ENCODE measurements at regions not wholly inside any gene's neighbourhood (a gene's known extent, or its start where the extent isn't known, plus 50 kb on each side); places are given as distances from the start of the nearest gene placed in this dataset.
A peak's percentile ranks its signal among the peaks of the same experiment; 100 is the strongest.

GRCh38 chr1:168987330-168987729 is 119.2 kb upstream of the ATP1B1 start:
- intact Hi-C loops (cut with micrococcal nuclease) = no loop called here
- CTCF ChIA-PET = no interaction called here
- H3K9me3 Mint-ChIP-seq = peaks cover 0 to 4% (median 0%) of the 10 kb centered on the region in 11 donors
- no peak overlapping the region for H3K4me3 Mint-ChIP-seq
- ATAC-seq = no peak
- H3K4me3 ChIP-seq (ENCODE audit: low read length) = no peak overlapping the region
- H3K27ac Mint-ChIP-seq = no peak overlapping the region
- no peak for DNase-seq
- peaks cover 3 to 13% (median 5%) of the 10 kb centered on the region in 5 donors for H3K27me3 Mint-ChIP-seq
- no peaks in the 10 kb centered on the region for H3K36me3 ChIP-seq (ENCODE audit: control insufficient read depth in 2 of 3, insufficient read depth in 3 of 3, low read length in 3 of 3)
- peaks cover 0 to 3% (median 0%) of the 10 kb centered on the region in 5 donors for H3K36me3 Mint-ChIP-seq
- H3K4me1 Mint-ChIP-seq = peaks cover 4 to 13% (median 9%) of the 10 kb centered on the region in 7 donors
- H3K9me3 ChIP-seq (ENCODE audit: control insufficient read depth in 2 of 3, low read length in 3 of 3) = no peaks in the 10 kb centered on the region
- POLR2A ChIA-PET = no interaction called here
- no peaks in the 10 kb centered on the region for H3K4me1 ChIP-seq (ENCODE audit: control insufficient read depth in 2 of 2, insufficient read depth in 2 of 2, low read length in 2 of 2)
- H3K27ac ChIP-seq (ENCODE audit: low read depth, low read length) = no peak overlapping the region
- H3K27me3 ChIP-seq (ENCODE audit: control insufficient read depth in 2 of 2, insufficient read depth in 2 of 2, low read length in 2 of 2) = no peaks in the 10 kb centered on the region

- DNase-seq (no peak), ATAC-seq (no peak)
- CTCF ChIA-PET = no interaction called here
- Histone ChIP-seq H3K9me3 (ENCODE audit: control insufficient read depth in 2 of 3, low read length in 3 of 3) (no peaks in the 10 kb centered on the region), H3K36me3 (ENCODE audit: control insufficient read depth in 2 of 3, insufficient read depth in 3 of 3, low read length in 3 of 3) (no peaks in the 10 kb centered on the region), H3K4me3 (ENCODE audit: low read length) (no peak overlapping the region), H3K27me3 (ENCODE audit: control insufficient read depth in 2 of 2, insufficient read depth in 2 of 2, low read length in 2 of 2) (no peaks in the 10 kb centered on the region), H3K27ac (ENCODE audit: low read depth, low read length) (no peak overlapping the region), H3K4me1 (ENCODE audit: control insufficient read depth in 2 of 2, insufficient read depth in 2 of 2, low read length in 2 of 2) (no peaks in the 10 kb centered on the region)
- POLR2A ChIA-PET = no interaction called here
- peaks cover 0 to 3% (median 0%) of the 10 kb centered on the region in 5 donors for H3K36me3 Mint-ChIP-seq
- peaks cover 0 to 4% (median 0%) of the 10 kb centered on the region in 11 donors for H3K9me3 Mint-ChIP-seq
- peaks cover 3 to 13% (median 5%) of the 10 kb centered on the region in 5 donors for H3K27me3 Mint-ChIP-seq
- intact Hi-C loops (cut with micrococcal nuclease) = no loop called here
- H3K4me3 Mint-ChIP-seq = no peak overlapping the region
- peaks cover 5 to 13% (median 9%) of the 10 kb centered on the region in 7 donors for H3K4me1 Mint-ChIP-seq
- H3K27ac Mint-ChIP-seq = no peak overlapping the region
Measured at GRCh38 chr1:168987923-168988322, 118.6 kb upstream of the ATP1B1 start.

- Mint-ChIP-seq H3K4me3 (no peak overlapping the region), H3K4me1 (peaks cover 5 to 13% (median 9%) of the 10 kb centered on the region in 7 donors), H3K36me3 (peaks cover 0 to 8% (median 0%) of the 10 kb centered on the region in 5 donors), H3K9me3 (peaks cover 0 to 4% (median 0%) of the 10 kb centered on the region in 11 donors), H3K27ac (no peak overlapping the region), H3K27me3 (peaks cover 3 to 13% (median 5%) of the 10 kb centered on the region in 5 donors)
- H3K36me3 ChIP-seq (ENCODE audit: control insufficient read depth in 2 of 3, insufficient read depth in 3 of 3, low read length in 3 of 3) = no peaks in the 10 kb centered on the region
- H3K27ac ChIP-seq (ENCODE audit: low read depth, low read length) = no peak overlapping the region
- no peaks in the 10 kb centered on the region for H3K4me1 ChIP-seq (ENCODE audit: control insufficient read depth in 2 of 2, insufficient read depth in 2 of 2, low read length in 2 of 2)
- no peak overlapping the region for H3K4me3 ChIP-seq (ENCODE audit: low read length)
- DNase-seq (no peak), ATAC-seq (no peak)
- ChIA-PET CTCF (no interaction called here), POLR2A (no interaction called here)
- H3K27me3 ChIP-seq (ENCODE audit: control insufficient read depth in 2 of 2, insufficient read depth in 2 of 2, low read length in 2 of 2) = no peaks in the 10 kb centered on the region
- no peaks in the 10 kb centered on the region for H3K9me3 ChIP-seq (ENCODE audit: control insufficient read depth in 2 of 3, low read length in 3 of 3)
- intact Hi-C loops (cut with micrococcal nuclease) = no loop called here
Measured at GRCh38 chr1:168989985-168990384, 116.5 kb upstream of the ATP1B1 start.

- Mint-ChIP-seq H3K36me3 (peaks cover 0 to 8% (median 0%) of the 10 kb centered on the region in 5 donors), H3K9me3 (peaks cover 0 to 4% (median 0%) of the 10 kb centered on the region in 11 donors), H3K4me3 (peak overlapping the region in 1 of 10 donors; percentile 12), H3K27ac (peak overlapping the region in 3 of 9 donors; percentile 36 to 48 (median 47)), H3K4me1 (peaks cover 5 to 13% (median 9%) of the 10 kb centered on the region in 7 donors), H3K27me3 (peaks cover 5 to 13% (median 5%) of the 10 kb centered on the region in 5 donors)
- Histone ChIP-seq H3K4me3 (ENCODE audit: low read length) (no peak overlapping the region), H3K4me1 (ENCODE audit: control insufficient read depth in 2 of 2, insufficient read depth in 2 of 2, low read length in 2 of 2) (no peaks in the 10 kb centered on the region), H3K36me3 (ENCODE audit: control insufficient read depth in 2 of 3, insufficient read depth in 3 of 3, low read length in 3 of 3) (no peaks in the 10 kb centered on the region), H3K9me3 (ENCODE audit: control insufficient read depth in 2 of 3, low read length in 3 of 3) (no peaks in the 10 kb centered on the region), H3K27ac (ENCODE audit: low read depth, low read length) (no peak overlapping the region), H3K27me3 (ENCODE audit: control insufficient read depth in 2 of 2, insufficient read depth in 2 of 2, low read length in 2 of 2) (no peaks in the 10 kb centered on the region)
- intact Hi-C loops (cut with micrococcal nuclease) = no loop called here
- POLR2A ChIA-PET = no interaction called here
- DNase-seq (peak in 1 of 9 donors; percentile 2), ATAC-seq (peak; percentile 16)
- CTCF ChIA-PET = no interaction called here
Measured at GRCh38 chr1:168991667-168992475, 114.6 kb upstream of the ATP1B1 start.

- Histone ChIP-seq H3K9me3 (ENCODE audit: control insufficient read depth in 2 of 3, low read length in 3 of 3) (no peaks in the 10 kb centered on the region), H3K4me3 (ENCODE audit: low read length) (no peak overlapping the region), H3K36me3 (ENCODE audit: control insufficient read depth in 2 of 3, insufficient read depth in 3 of 3, low read length in 3 of 3) (no peaks in the 10 kb centered on the region), H3K27me3 (ENCODE audit: control insufficient read depth in 2 of 2, insufficient read depth in 2 of 2, low read length in 2 of 2) (no peaks in the 10 kb centered on the region), H3K27ac (ENCODE audit: low read depth, low read length) (no peak overlapping the region), H3K4me1 (ENCODE audit: control insufficient read depth in 2 of 2, insufficient read depth in 2 of 2, low read length in 2 of 2) (no peaks in the 10 kb centered on the region)
- intact Hi-C loops (cut with micrococcal nuclease) = no loop called here
- DNase-seq = no peak
- H3K9me3 Mint-ChIP-seq = peaks cover 0 to 4% (median 0%) of the 10 kb centered on the region in 11 donors
- H3K36me3 Mint-ChIP-seq = peaks cover 0 to 2% (median 0%) of the 10 kb centered on the region in 5 donors
- H3K27me3 Mint-ChIP-seq = peaks cover 0 to 4% (median 0%) of the 10 kb centered on the region in 5 donors
- no peak overlapping the region for H3K4me3 Mint-ChIP-seq
- H3K4me1 Mint-ChIP-seq = peaks cover 0 to 3% (median 0%) of the 10 kb centered on the region in 7 donors
- CTCF ChIA-PET = no interaction called here
- POLR2A ChIA-PET = no interaction called here
- ATAC-seq = no peak
- H3K27ac Mint-ChIP-seq = no peak overlapping the region
Measured at GRCh38 chr1:169001353-169001752, 105.1 kb upstream of the ATP1B1 start.

- Mint-ChIP-seq H3K36me3 (no peaks in the 10 kb centered on the region), H3K4me1 (peaks cover 0 to 3% (median 0%) of the 10 kb centered on the region in 7 donors), H3K27me3 (no peaks in the 10 kb centered on the region), H3K27ac (no peak overlapping the region), H3K9me3 (peaks cover 0 to 4% (median 0%) of the 10 kb centered on the region in 11 donors), H3K4me3 (no peak overlapping the region)
- H3K4me1 ChIP-seq (ENCODE audit: control insufficient read depth in 2 of 2, insufficient read depth in 2 of 2, low read length in 2 of 2) = no peaks in the 10 kb centered on the region
- POLR2A ChIA-PET = no interaction called here
- H3K36me3 ChIP-seq (ENCODE audit: control insufficient read depth in 2 of 3, insufficient read depth in 3 of 3, low read length in 3 of 3) = no peaks in the 10 kb centered on the region
- H3K9me3 ChIP-seq (ENCODE audit: control insufficient read depth in 2 of 3, low read length in 3 of 3) = no peaks in the 10 kb centered on the region
- H3K27me3 ChIP-seq (ENCODE audit: control insufficient read depth in 2 of 2, insufficient read depth in 2 of 2, low read length in 2 of 2) = no peaks in the 10 kb centered on the region
- no peak overlapping the region for H3K27ac ChIP-seq (ENCODE audit: low read depth, low read length)
- CTCF ChIA-PET = no interaction called here
- H3K4me3 ChIP-seq (ENCODE audit: low read length) = no peak overlapping the region
- no peak for ATAC-seq
- no peak for DNase-seq
- intact Hi-C loops (cut with micrococcal nuclease) = no loop called here
Measured at GRCh38 chr1:169003864-169004516, 102.5 kb upstream of the ATP1B1 start.

Measured in naive thymus-derived CD4-positive, alpha-beta T cell (primary cell).